H9 (cell line): ENCODE measurements at regions not wholly inside any gene's neighbourhood (a gene's known extent, or its start where the extent isn't known, plus 50 kb on each side); places are given as distances from the start of the nearest gene placed in this dataset.

Experiments
- DNase-seq: peaks from one replicate; pipeline ENCODE4 v3.0.0-alpha.2; 2017
- H2AFZ ChIP-seq: one replicate; pipeline ENCODE4 v1.6.1; 2013; ENCODE audit warnings: mild to moderate bottlenecking, low read length, control low read depth, moderate library complexity
- H2AK5ac ChIP-seq: 2 replicates; pipeline ENCODE4 v1.6.1; 2013; ENCODE audit warnings: low read length, control low read depth, mixed read lengths; ENCODE audit not compliant: insufficient read length
- H2BK120ac ChIP-seq: one replicate; pipeline ENCODE4 v1.6.1; 2013; ENCODE audit warnings: low read depth, mild to moderate bottlenecking, low read length, control low read depth, inconsistent platforms; ENCODE audit not compliant: poor library complexity, severe bottlenecking
- H2BK12ac ChIP-seq: 2 replicates; pipeline ENCODE4 v1.6.1; 2013; ENCODE audit warnings: low read length, control low read depth, mixed read lengths, low read depth; ENCODE audit not compliant: insufficient read length
- H2BK15ac ChIP-seq: 2 replicates; pipeline ENCODE4 v1.6.1; 2013; ENCODE audit warnings: low read depth, low read length, control low read depth
- H2BK20ac ChIP-seq: one replicate; pipeline ENCODE4 v1.6.1; 2013; ENCODE audit warnings: low read depth, mild to moderate bottlenecking, low read length, control low read depth, inconsistent platforms; ENCODE audit not compliant: poor library complexity, severe bottlenecking
- H2BK5ac ChIP-seq: 2 replicates; pipeline ENCODE4 v1.6.1; 2013; ENCODE audit warnings: low read length, control low read depth, mixed read lengths; ENCODE audit not compliant: insufficient read length
- H3K14ac ChIP-seq: 2 replicates; pipeline ENCODE4 v1.6.1; 2013; ENCODE audit warnings: low read length, control low read depth; ENCODE audit not compliant: insufficient read depth
- H3K18ac ChIP-seq: 2 replicates; pipeline ENCODE4 v1.6.1; 2013; ENCODE audit warnings: low read depth, mild to moderate bottlenecking, mixed read lengths, low read length, control low read depth; ENCODE audit not compliant: insufficient read length
- H3K23ac ChIP-seq: 2 replicates; pipeline ENCODE4 v1.6.1; 2013; ENCODE audit warnings: low read length, control low read depth, mixed read lengths, low read depth; ENCODE audit not compliant: insufficient read length
- H3K23me2 ChIP-seq: 2 replicates; pipeline ENCODE4 v1.6.1; 2013; ENCODE audit warnings: low read depth, mild to moderate bottlenecking, mixed read lengths, low read length, control low read depth; ENCODE audit not compliant: insufficient read length, poor library complexity, severe bottlenecking
- H3K27ac ChIP-seq: 2 replicates; pipeline ENCODE4 v1.5.1; 2013; ENCODE audit warnings: low read length, control low read depth, mixed read lengths, low read depth; ENCODE audit not compliant: insufficient read length
- H3K27me3 ChIP-seq: 2 replicates; pipeline ENCODE4 v1.6.1; 2013; ENCODE audit warnings: low read length, control low read depth, inconsistent platforms; ENCODE audit not compliant: insufficient read depth
- H3K4ac ChIP-seq: 2 replicates; pipeline ENCODE4 v1.6.1; 2013; ENCODE audit warnings: low read depth, mild to moderate bottlenecking, control low read depth, inconsistent platforms, low read length, moderate library complexity
- H3K4me1 ChIP-seq: 2 replicates; pipeline ENCODE4 v1.6.1; 2013; ENCODE audit warnings: low read length, control low read depth, inconsistent platforms; ENCODE audit not compliant: insufficient read depth
- H3K4me2 ChIP-seq: 2 replicates; pipeline ENCODE4 v1.6.1; 2013; ENCODE audit warnings: low read length, control low read depth, mixed read lengths; ENCODE audit not compliant: insufficient read length, insufficient read depth
- H3K56ac ChIP-seq: 2 replicates; pipeline ENCODE4 v1.6.1; 2013; ENCODE audit warnings: low read depth, mild to moderate bottlenecking, mixed read lengths, low read length, control low read depth; ENCODE audit not compliant: insufficient read length
- H3K79me1 ChIP-seq: 2 replicates; pipeline ENCODE4 v1.6.1; 2013; ENCODE audit warnings: low read depth, mild to moderate bottlenecking, moderate library complexity, low read length, control low read depth, inconsistent platforms; ENCODE audit not compliant: insufficient read depth, poor library complexity, severe bottlenecking
- H3K79me2 ChIP-seq: 2 replicates; pipeline ENCODE4 v1.6.1; 2013; ENCODE audit warnings: low read length, control low read depth, inconsistent platforms; ENCODE audit not compliant: insufficient read depth
- H3K9ac ChIP-seq: 2 replicates; pipeline ENCODE4 v1.6.1; 2013; ENCODE audit warnings: low read length, control low read depth, mixed read lengths; ENCODE audit not compliant: insufficient read length; ENCODE audit errors: extremely low read depth
- H3K9me3 ChIP-seq: one replicate; pipeline ENCODE4 v1.6.1; 2013; ENCODE audit warnings: low read depth, low read length, inconsistent platforms; ENCODE audit not compliant: control insufficient read depth
- H3T11ph ChIP-seq: one replicate; pipeline ENCODE4 v1.6.1; 2013; ENCODE audit warnings: mild to moderate bottlenecking, low read length, control low read depth, inconsistent platforms
- H4K20me1 ChIP-seq: one replicate; pipeline ENCODE4 v1.6.1; 2013; ENCODE audit not compliant: control insufficient read depth, insufficient read length, insufficient read depth
- H4K5ac ChIP-seq: 2 replicates; pipeline ENCODE4 v1.6.1; 2013; ENCODE audit warnings: low read depth, mild to moderate bottlenecking, mixed read lengths, low read length, control low read depth; ENCODE audit not compliant: insufficient read length
- H4K8ac ChIP-seq: replicated peaks from 2 replicates; pipeline ENCODE4 v1.6.1; 2013; ENCODE audit warnings: low read length, control low read depth, mixed read lengths, low read depth; ENCODE audit not compliant: insufficient read length
- H4K91ac ChIP-seq: 2 replicates; pipeline ENCODE4 v1.6.1; 2013; ENCODE audit warnings: low read depth, mild to moderate bottlenecking, moderate library complexity, mixed read lengths, low read length, control low read depth; ENCODE audit not compliant: insufficient read length
- H3K27ac Mint-ChIP-seq, 3 experiments: 2 replicates in 2 of 3; 3 replicates in 1 of 3; pipeline ENCODE4 v1.8.0; 2020 to 2021; ENCODE audit warnings: mixed read lengths in 3 of 3, mild to moderate bottlenecking in 1 of 3, moderate library complexity in 1 of 3
- H3K27me3 Mint-ChIP-seq: 2 replicates; pipeline ENCODE4 v1.8.0; 2021; ENCODE audit warnings: low read depth, mild to moderate bottlenecking, moderate library complexity, mixed read lengths
- H3K36me3 Mint-ChIP-seq, 3 experiments: 2 replicates in 2 of 3; 3 replicates in 1 of 3; pipeline ENCODE4 v1.8.0; 2020 to 2021; ENCODE audit warnings: low read depth in 3 of 3, mixed read lengths in 3 of 3; ENCODE audit not compliant: insufficient read depth in 1 of 3
- H3K4me1 Mint-ChIP-seq, 2 experiments: 2 replicates each; pipeline ENCODE4 v1.8.0; 2020; ENCODE audit warnings: mixed read lengths in 2 of 2
- H3K4me3 Mint-ChIP-seq, 2 experiments: 2 replicates in 1 of 2; 3 replicates in 1 of 2; pipeline ENCODE4 v1.8.0; 2020 to 2021; ENCODE audit warnings: mild to moderate bottlenecking in 2 of 2, mixed read lengths in 2 of 2, moderate library complexity in 1 of 2
- H3K9me3 Mint-ChIP-seq, 2 experiments: 2 replicates in 1 of 2; 3 replicates in 1 of 2; pipeline ENCODE4 v1.8.0; 2020; ENCODE audit warnings: mild to moderate bottlenecking in 2 of 2, mixed read lengths in 2 of 2, moderate library complexity in 1 of 2
- WGBS: extraction: QIAGEN DNeasy Blood & Tissue Kit; methylation state at CpG from one replicate; pipeline ENCODE4 v1.1.7; 2013; ENCODE audit warnings: missing lambda C conversion rate, low lambda C conversion rate, mixed read lengths; ENCODE audit not compliant: insufficient read length; ENCODE audit errors: extremely low coverage; 5-methylcytosine and 5-hydroxymethylcytosine counted together
- TF ChIP-seq, protein P1 (sequence below): fragments of 200-600 bp; sonication (generic); conservative IDR thresholded peaks from 3 replicates; pipeline ENCODE4 v1.8.0; 2021; ENCODE audit warnings: antibody characterized with exemption, mild to moderate bottlenecking

DNA sequence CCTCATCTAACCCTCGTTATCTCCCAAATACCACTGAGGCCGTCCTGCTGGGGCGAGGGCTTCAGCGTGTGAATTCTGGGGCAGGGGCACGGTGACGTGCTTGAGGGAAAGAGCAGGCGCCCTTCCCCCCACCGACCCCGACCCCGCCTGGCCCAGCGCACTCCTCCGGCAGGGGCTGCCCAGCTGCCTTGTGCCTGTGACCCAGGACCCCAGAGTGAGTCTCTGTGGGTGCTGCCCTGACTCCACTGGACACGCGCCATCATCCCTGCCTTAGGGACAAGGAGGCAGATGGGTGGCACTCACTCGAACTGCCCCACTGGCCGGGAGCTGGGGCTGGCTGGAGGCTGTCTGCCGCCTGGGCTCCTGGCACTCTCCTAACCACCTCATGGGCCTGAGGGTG is 136.2 kb upstream of the LPCAT1 start:
- Mint-ChIP-seq H3K4me3 (no peak overlapping the region), H3K27me3 (peaks cover 35% of the 10 kb centered on the region), H3K27ac (no peak overlapping the region), H3K36me3 (no peaks in the 10 kb centered on the region), H3K4me1 (peaks cover 0 to 7% of the 10 kb centered on the region in 2 experiments; a peak in 2 of 4 replicates), H3K9me3 (no peaks in the 10 kb centered on the region)
- no peak overlapping the region for H2BK20ac ChIP-seq
- H3K27me3 ChIP-seq = no peaks in the 10 kb centered on the region
- H3K4ac ChIP-seq = no peak overlapping the region
- H4K20me1 ChIP-seq = no peaks in the 10 kb centered on the region
- no peak overlapping the region for H2AFZ ChIP-seq
- H2BK120ac ChIP-seq = no peak overlapping the region
- no peak overlapping the region for H2BK5ac ChIP-seq
- no peaks in the 10 kb centered on the region for H3K4me1 ChIP-seq
- H3K14ac ChIP-seq = 0 out of 2 replicates have a peak overlapping the region, but pooled peaks have one; percentile 82
- H3K9ac ChIP-seq = no peak overlapping the region
- WGBS = no CpG with 5 or more reads among the region's 17 CpGs
- no peak overlapping the region for H4K91ac ChIP-seq
- no peak overlapping the region for H3K27ac ChIP-seq
- H3T11ph ChIP-seq = no peak overlapping the region
- H4K5ac ChIP-seq = no peak overlapping the region
- TF ChIP-seq, protein P1, sequence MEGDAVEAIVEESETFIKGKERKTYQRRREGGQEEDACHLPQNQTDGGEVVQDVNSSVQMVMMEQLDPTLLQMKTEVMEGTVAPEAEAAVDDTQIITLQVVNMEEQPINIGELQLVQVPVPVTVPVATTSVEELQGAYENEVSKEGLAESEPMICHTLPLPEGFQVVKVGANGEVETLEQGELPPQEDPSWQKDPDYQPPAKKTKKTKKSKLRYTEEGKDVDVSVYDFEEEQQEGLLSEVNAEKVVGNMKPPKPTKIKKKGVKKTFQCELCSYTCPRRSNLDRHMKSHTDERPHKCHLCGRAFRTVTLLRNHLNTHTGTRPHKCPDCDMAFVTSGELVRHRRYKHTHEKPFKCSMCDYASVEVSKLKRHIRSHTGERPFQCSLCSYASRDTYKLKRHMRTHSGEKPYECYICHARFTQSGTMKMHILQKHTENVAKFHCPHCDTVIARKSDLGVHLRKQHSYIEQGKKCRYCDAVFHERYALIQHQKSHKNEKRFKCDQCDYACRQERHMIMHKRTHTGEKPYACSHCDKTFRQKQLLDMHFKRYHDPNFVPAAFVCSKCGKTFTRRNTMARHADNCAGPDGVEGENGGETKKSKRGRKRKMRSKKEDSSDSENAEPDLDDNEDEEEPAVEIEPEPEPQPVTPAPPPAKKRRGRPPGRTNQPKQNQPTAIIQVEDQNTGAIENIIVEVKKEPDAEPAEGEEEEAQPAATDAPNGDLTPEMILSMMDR = no peak
- no peak overlapping the region for H2BK12ac ChIP-seq
- no peaks in the 10 kb centered on the region for H3K23me2 ChIP-seq
- no peak for DNase-seq
- H3K9me3 ChIP-seq = no peaks in the 10 kb centered on the region
- no peak overlapping the region for H3K23ac ChIP-seq
- H2BK15ac ChIP-seq = no peak overlapping the region
- H4K8ac ChIP-seq = no peak overlapping the region
- no peak overlapping the region for H3K4me2 ChIP-seq
- no peak overlapping the region for H2AK5ac ChIP-seq
- no peaks in the 10 kb centered on the region for H3K79me2 ChIP-seq
- no peak overlapping the region for H3K18ac ChIP-seq
- no peak overlapping the region for H3K56ac ChIP-seq
- no peaks in the 10 kb centered on the region for H3K79me1 ChIP-seq
